ENCODE measurements at regions not wholly inside any gene's neighbourhood (a gene's known extent, or its start where the extent isn't known, plus 50 kb on each side); places are given as distances from the start of the nearest gene placed in this dataset.
"Not testable (repeated sequence)": the region's sequence is repeated elsewhere in the genome, so short reads cannot be mapped to it uniquely, and the experiment has no call there.

DNA sequence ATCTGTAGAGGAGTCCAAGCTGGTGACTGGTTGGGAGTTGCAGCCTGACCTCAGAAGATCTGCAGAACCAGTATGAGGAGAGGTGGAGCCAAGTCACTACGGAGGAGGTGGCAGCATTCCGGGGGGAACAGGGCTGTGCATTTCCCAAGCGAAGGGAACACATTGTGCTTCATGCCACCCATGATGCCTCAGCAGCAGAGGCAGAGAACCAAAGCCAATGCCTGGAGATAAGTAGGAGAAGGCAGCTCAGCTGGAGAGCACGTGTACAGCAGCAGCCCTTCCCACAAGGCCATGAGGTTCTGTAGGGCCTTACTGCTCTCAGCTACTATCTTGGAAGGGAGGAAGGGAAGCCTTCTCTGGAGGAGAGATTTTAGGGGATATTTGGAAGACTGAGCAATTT lies 67.2 kb upstream of the LRPPRC start:
- no peaks in the 10 kb centered on the region for H3K36me3 Mint-ChIP-seq
- no peak overlapping the region for H3K27ac Mint-ChIP-seq
- H3K27me3 Mint-ChIP-seq (ENCODE audit: low read depth): no peaks in the 10 kb centered on the region
- DNase-seq (ENCODE audit: low spot score in 2 of 2, unreplicated experiment in 2 of 2): no peak
- TF ChIP-seq, protein P1, sequence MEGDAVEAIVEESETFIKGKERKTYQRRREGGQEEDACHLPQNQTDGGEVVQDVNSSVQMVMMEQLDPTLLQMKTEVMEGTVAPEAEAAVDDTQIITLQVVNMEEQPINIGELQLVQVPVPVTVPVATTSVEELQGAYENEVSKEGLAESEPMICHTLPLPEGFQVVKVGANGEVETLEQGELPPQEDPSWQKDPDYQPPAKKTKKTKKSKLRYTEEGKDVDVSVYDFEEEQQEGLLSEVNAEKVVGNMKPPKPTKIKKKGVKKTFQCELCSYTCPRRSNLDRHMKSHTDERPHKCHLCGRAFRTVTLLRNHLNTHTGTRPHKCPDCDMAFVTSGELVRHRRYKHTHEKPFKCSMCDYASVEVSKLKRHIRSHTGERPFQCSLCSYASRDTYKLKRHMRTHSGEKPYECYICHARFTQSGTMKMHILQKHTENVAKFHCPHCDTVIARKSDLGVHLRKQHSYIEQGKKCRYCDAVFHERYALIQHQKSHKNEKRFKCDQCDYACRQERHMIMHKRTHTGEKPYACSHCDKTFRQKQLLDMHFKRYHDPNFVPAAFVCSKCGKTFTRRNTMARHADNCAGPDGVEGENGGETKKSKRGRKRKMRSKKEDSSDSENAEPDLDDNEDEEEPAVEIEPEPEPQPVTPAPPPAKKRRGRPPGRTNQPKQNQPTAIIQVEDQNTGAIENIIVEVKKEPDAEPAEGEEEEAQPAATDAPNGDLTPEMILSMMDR (IDR thresholded peaks at IDR 0.05; ENCODE audit: unreplicated experiment): no peak
- no peaks in the 10 kb centered on the region for H3K4me1 Mint-ChIP-seq
- H3K9me3 Mint-ChIP-seq: peaks cover 18% of the 10 kb centered on the region
- no peak overlapping the region for H3K4me3 Mint-ChIP-seq

DNA sequence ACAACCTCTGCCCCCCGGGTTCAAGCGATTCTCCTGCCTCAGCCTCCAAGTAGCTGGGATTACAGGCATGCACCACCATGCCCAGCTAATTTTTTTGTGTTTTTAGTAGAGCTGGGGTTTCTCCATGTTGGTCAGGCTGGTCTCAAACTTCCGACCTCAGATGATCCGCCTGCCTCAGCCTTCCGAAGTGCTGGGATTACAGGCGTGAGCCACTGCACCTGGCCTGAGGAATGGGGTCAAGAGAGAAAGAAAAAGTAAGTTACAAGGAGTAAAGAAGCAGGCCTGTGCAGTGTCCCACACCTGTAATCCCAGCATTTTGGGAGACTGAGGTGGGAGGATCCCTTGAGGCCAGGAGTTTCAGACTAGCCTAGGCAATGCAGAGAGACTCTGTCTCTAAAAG lies 68.5 kb upstream of the LRPPRC start:
- not testable (repeated sequence) for H3K27ac Mint-ChIP-seq; H3K36me3 Mint-ChIP-seq; H3K4me3 Mint-ChIP-seq; H3K27me3 Mint-ChIP-seq (ENCODE audit: low read depth); H3K4me1 Mint-ChIP-seq; DNase-seq (ENCODE audit: low spot score in 2 of 2, unreplicated experiment in 2 of 2)
- H3K9me3 Mint-ChIP-seq: peaks cover 23% of the 10 kb centered on the region

DNA sequence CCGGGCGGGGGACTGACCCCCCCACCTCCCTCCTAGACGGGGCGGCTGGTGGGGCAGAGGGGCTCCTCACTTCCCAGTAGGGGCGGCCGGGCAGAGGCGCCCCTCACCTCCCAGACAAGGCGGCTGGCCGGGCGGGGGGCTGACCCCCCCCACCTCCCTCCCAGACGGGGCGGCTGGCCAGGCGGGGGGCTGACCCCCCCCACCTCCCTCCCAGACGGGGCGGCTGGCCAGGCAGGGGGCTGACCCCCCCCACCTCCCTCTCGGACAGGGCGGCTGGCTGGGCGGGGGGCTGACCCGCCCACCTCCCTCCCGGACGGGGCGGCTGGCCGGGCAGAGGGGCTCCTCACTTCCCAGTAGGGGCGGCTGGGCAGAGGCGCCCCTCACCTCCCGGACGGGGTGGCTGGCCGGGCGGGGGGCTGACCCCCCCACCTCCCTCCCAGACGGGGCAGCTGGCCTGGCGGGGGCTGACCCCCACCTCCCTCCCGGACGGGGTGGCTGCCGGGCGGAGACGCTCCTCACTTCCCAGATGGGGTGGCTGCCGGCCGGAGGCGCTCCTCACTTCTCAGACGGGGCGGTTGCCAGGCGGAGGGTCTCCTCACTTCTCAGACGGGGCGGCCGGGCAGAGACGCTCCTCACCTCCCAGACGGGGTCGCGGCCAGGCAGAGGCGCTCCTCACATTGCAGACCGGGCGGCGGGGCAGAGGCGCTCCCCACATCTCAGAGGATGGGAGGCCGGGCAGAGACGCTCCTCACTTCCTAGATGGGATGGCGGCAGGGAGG lies 71.4 kb upstream of the LRPPRC start:
- not testable (repeated sequence) for DNase-seq (ENCODE audit: low spot score in 2 of 2, unreplicated experiment in 2 of 2); H3K4me1 Mint-ChIP-seq; H3K4me3 Mint-ChIP-seq; H3K27ac Mint-ChIP-seq; H3K27me3 Mint-ChIP-seq (ENCODE audit: low read depth); H3K36me3 Mint-ChIP-seq
- peaks cover 17% of the 10 kb centered on the region for H3K9me3 Mint-ChIP-seq

DNA sequence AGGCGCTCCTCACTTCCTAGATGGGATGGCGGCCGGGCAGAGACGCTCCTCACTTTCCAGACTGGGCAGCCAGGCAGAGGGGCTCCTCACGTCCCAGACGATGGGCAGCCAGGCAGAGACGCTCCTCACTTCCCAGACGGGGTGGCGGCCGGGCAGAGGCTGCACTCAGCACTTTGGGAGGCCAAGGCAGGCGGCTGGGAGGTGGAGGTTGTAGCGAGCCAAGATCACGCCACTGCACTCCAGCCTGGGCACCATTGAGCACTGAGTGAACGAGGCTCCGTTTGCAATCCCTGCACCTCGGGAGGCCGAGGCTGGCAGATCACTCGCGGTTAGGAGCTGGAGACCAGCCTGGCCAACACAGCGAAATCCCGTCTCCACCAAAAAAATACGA lies 72.0 kb upstream of the LRPPRC start:
- H3K9me3 Mint-ChIP-seq: peaks cover 16% of the 10 kb centered on the region
- not testable (repeated sequence) for H3K4me3 Mint-ChIP-seq; H3K27ac Mint-ChIP-seq; DNase-seq (ENCODE audit: low spot score in 2 of 2, unreplicated experiment in 2 of 2); H3K4me1 Mint-ChIP-seq; H3K27me3 Mint-ChIP-seq (ENCODE audit: low read depth); H3K36me3 Mint-ChIP-seq

DNA sequence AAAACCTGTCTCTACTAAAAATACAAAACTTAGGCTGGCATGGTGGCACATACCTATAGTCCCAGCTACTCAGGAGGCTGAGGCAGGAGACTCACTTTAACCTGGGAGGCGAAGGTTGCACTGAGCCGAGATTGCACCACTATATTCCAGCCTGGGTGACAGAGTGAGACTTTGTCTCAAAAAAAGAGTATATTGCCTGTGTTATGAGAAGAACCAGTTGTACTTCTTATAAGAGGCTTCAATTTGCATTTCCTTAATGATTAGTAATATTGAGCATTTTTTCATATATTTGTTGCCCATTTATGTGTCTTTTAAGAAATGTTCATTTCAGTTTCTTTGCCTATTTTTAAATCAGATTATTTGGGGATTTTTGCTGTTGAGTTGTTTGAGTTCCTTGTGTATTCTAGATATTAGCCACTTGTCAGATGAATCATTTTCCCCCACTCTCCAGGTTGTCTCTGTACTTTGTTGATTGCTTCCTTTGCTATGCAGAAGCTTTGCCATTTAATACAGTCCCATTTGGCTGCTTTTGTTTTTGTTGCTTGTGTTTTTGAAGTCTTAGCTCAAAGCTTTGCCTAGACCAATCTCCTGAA lies 75.8 kb upstream of the LRPPRC start:
- peaks cover 12% of the 10 kb centered on the region for H3K9me3 Mint-ChIP-seq
- peaks cover 4% of the 10 kb centered on the region for H3K36me3 Mint-ChIP-seq
- H3K4me3 Mint-ChIP-seq: no peak overlapping the region
- H3K4me1 Mint-ChIP-seq: no peaks in the 10 kb centered on the region
- H3K27ac Mint-ChIP-seq: no peak overlapping the region
- H3K27me3 Mint-ChIP-seq (ENCODE audit: low read depth): peaks cover 3% of the 10 kb centered on the region
- TF ChIP-seq, protein P1 (IDR thresholded peaks at IDR 0.05; ENCODE audit: unreplicated experiment): no peak
- DNase-seq (ENCODE audit: low spot score in 2 of 2, unreplicated experiment in 2 of 2): no peak

DNA sequence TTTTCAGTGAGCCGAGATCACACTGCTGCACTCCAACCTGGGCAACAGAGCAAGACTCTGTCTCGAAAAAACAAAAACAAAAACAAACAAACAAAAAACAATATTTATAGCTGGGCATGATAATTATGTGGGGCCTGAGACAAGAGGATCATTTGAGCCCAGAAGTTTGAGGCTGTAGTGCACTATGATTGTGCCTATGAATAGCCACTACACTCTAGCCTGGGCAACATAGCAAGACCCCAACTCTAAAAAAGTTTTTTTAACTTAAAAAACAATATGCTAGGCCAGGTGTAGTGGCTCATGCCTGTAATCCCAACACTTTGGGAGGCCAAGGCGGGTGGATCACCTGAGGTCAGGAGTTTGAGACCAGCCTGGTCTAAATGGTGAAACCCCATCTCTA lies 77.9 kb upstream of the LRPPRC start:
- H3K27ac Mint-ChIP-seq; H3K9me3 Mint-ChIP-seq; DNase-seq (ENCODE audit: low spot score in 2 of 2, unreplicated experiment in 2 of 2); H3K27me3 Mint-ChIP-seq (ENCODE audit: low read depth); H3K36me3 Mint-ChIP-seq; H3K4me1 Mint-ChIP-seq; H3K4me3 Mint-ChIP-seq: not testable (repeated sequence)

DNA sequence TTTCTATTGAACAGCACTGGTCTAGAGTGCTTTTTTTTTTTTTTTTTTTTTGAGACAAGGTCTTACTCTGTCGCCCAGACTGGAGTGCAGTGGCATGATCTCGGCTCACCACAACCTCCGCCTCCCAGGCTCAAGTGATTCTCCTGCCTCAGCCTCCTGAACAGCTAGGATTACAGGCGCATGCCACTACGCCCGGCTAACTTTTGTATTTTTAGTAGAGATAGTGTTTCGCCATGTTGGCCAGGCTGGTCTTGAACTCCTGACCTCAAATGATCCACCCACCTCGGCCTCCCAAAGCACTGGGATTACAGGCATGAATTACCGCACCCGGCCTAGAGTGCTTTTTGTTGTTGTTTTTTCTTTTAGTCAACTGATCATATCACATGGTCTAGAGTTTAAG lies 79.0 kb upstream of the LRPPRC start:
- not testable (repeated sequence) for H3K9me3 Mint-ChIP-seq; H3K4me1 Mint-ChIP-seq; H3K27me3 Mint-ChIP-seq (ENCODE audit: low read depth); H3K4me3 Mint-ChIP-seq; H3K27ac Mint-ChIP-seq; H3K36me3 Mint-ChIP-seq; DNase-seq (ENCODE audit: low spot score in 2 of 2, unreplicated experiment in 2 of 2)

DNA sequence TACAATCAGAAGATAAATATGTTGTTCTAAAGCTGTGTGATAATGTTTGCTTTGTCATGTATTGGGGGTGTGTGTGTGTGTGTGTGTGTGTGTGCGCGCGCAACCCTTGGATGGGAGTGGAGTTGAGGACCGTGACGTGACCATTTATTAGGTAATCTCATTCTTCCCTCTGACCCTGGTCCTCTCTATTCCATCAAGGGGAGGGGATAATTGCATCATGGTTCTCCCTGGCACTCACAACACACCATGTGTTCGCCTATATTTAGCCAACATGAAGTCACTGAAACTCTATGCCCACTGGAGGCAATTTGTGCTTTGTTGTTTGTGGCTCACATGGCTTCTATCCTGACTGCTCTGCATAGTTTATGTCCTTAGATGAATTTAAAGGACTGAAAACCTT lies 79.8 kb upstream of the LRPPRC start:
- TF ChIP-seq, protein P1 (IDR thresholded peaks at IDR 0.05; ENCODE audit: unreplicated experiment): no peak
- DNase-seq (ENCODE audit: low spot score in 2 of 2, unreplicated experiment in 2 of 2): no peak
- H3K4me3 Mint-ChIP-seq: no peak overlapping the region
- H3K27ac Mint-ChIP-seq: no peak overlapping the region
- H3K27me3 Mint-ChIP-seq (ENCODE audit: low read depth): peaks cover 3% of the 10 kb centered on the region
- no peaks in the 10 kb centered on the region for H3K36me3 Mint-ChIP-seq
- no peaks in the 10 kb centered on the region for H3K9me3 Mint-ChIP-seq
- no peaks in the 10 kb centered on the region for H3K4me1 Mint-ChIP-seq
